ENCODE measurements at regions not wholly inside any gene's neighbourhood (a gene's known extent, or its start where the extent isn't known, plus 50 kb on each side); places are given as distances from the start of the nearest gene placed in this dataset.

DNA sequence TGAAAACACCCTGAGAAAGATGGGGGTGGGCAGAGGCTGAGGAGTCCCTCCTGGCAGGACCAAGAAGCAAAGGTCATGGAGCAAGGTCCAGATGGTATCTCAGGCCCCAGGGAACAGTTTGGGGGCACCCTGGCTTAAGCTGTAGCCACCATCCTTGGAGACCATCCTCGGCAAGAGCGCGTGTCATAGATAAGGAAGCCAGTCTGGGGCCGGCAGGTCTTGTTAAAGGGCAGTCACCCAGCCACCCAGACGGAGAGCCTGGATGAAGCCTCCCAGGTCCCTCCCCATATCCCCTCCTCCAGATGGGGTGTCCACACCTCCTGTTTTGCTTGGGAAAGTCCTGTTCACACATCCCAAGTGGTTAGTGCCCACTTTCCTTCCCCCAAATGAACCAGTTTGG is 191.1 kb downstream of the KLF13 start:
- TF ChIP-seq PBX3 (IDR thresholded peaks at IDR 0.05; ENCODE audit: insufficient replicate concordance, low read depth, low read length) (no peak), RAD51 (IDR thresholded peaks at IDR 0.05) (no peak), POLR2AphosphoS5 (IDR thresholded peaks at IDR 0.05; ENCODE audit: low read length) (no peak), EP300 (IDR thresholded peaks at IDR 0.05; ENCODE audit: borderline replicate concordance in 1 of 2, control insufficient read depth in 1 of 2, low read depth in 2 of 2, low read length in 2 of 2) (no peak)

Data from GM12878 (cell line).